Colonic mucosa (tissue), 4 donors: ENCODE measurements at regions not wholly inside any gene's neighbourhood (a gene's known extent, or its start where the extent isn't known, plus 50 kb on each side); places are given as distances from the start of the nearest gene placed in this dataset.

ENCODE experiments used
- DNase-seq: peaks from one replicate; pipeline ENCODE4 v3.0.0-alpha.2; 2020
- H3K27ac ChIP-seq: fragments of 200-600 bp; one replicate; pipeline ENCODE4 v1.8.0; 2021
- H3K27me3 ChIP-seq: fragments of 200-600 bp; one replicate; pipeline ENCODE4 v1.8.0; 2021
- H3K36me3 ChIP-seq: fragments of 200-600 bp; one replicate; pipeline ENCODE4 v1.8.0; 2021
- H3K4me1 ChIP-seq: fragments of 200-600 bp; one replicate; pipeline ENCODE4 v1.8.0; 2021; ENCODE audit warnings: mild to moderate bottlenecking
- H3K4me3 ChIP-seq: fragments of 200-600 bp; one replicate; pipeline ENCODE4 v1.8.0; 2021
- H3K9ac ChIP-seq, 2 donors: one replicate each; pipeline ENCODE4 v1.7.0; 2013; ENCODE audit warnings: control low read depth in 2 of 2, low read depth in 2 of 2, low read length in 2 of 2
- H3K9me3 ChIP-seq: fragments of 200-600 bp; one replicate; pipeline ENCODE4 v1.8.0; 2021
- CTCF ChIP-seq: fragments of 200-600 bp; IDR thresholded peaks from one replicate; pipeline ENCODE4 v1.8.0; 2022; ENCODE audit warnings: antibody characterized with exemption, mild to moderate bottlenecking
- intact Hi-C: fragments of 100-400 bp; cut with DNase I; formaldehyde crosslinking; loops from one replicate; pipeline ENCODE4 v1.14.1; 2022
- donor health status: healthy.
- donor health status: DM: no; HTN: no; CAD: no.
- donor health status: DM: no; HTN: no; CAD: no.

- no peak overlapping the region for H3K9ac ChIP-seq
- no peak overlapping the region for H3K27ac ChIP-seq
- no peaks in the 10 kb centered on the region for H3K36me3 ChIP-seq
- TF ChIP-seq CTCF = no peak
- no peaks in the 10 kb centered on the region for H3K9me3 ChIP-seq
- intact Hi-C loops = loop anchor here (10.0 kb wide), 1 partner anchor 446 kb away; no protein-coding TSS in a partner anchor
- no peaks in the 10 kb centered on the region for H3K27me3 ChIP-seq
- no peak overlapping the region for H3K4me3 ChIP-seq
- no peak for DNase-seq
- H3K4me1 ChIP-seq = no peaks in the 10 kb centered on the region
Observed at GRCh38 chr6:151679081-151679480, 128.4 kb upstream of the ESR1 start.

- no peak overlapping the region for H3K9ac ChIP-seq
- DNase-seq = no peak
- H3K27ac ChIP-seq = no peak overlapping the region
- H3K36me3 ChIP-seq = no peaks in the 10 kb centered on the region
- TF ChIP-seq CTCF = no peak
- H3K9me3 ChIP-seq = no peaks in the 10 kb centered on the region
- H3K27me3 ChIP-seq = no peaks in the 10 kb centered on the region
- intact Hi-C loops = loop anchor here (10.0 kb wide), 1 partner anchor 445 kb away; no protein-coding TSS in a partner anchor
- H3K4me3 ChIP-seq = no peak overlapping the region
- H3K4me1 ChIP-seq = no peaks in the 10 kb centered on the region
Observed at GRCh38 chr6:151679941-151680340, 127.5 kb upstream of the ESR1 start.

GRCh38 chr6:151680846-151681432, 126.5 kb upstream of the ESR1 start:
- Histone ChIP-seq H3K27ac (no peak overlapping the region), H3K36me3 (no peaks in the 10 kb centered on the region), H3K4me3 (no peak overlapping the region), H3K9me3 (no peaks in the 10 kb centered on the region), H3K9ac (no peak overlapping the region), H3K27me3 (no peaks in the 10 kb centered on the region), H3K4me1 (no peaks in the 10 kb centered on the region)
- no peak for DNase-seq
- TF ChIP-seq CTCF = no peak
- intact Hi-C loops = no loop called here

- Histone ChIP-seq H3K9ac (no peak overlapping the region), H3K4me1 (no peaks in the 10 kb centered on the region), H3K4me3 (no peak overlapping the region), H3K36me3 (no peaks in the 10 kb centered on the region), H3K9me3 (no peaks in the 10 kb centered on the region), H3K27ac (no peak overlapping the region), H3K27me3 (no peaks in the 10 kb centered on the region)
- no peak for TF ChIP-seq CTCF
- intact Hi-C loops = no loop called here
- no peak for DNase-seq
Observed at GRCh38 chr6:151681433-151682059, 125.9 kb upstream of the ESR1 start.

- Histone ChIP-seq H3K4me1 (no peaks in the 10 kb centered on the region), H3K4me3 (no peak overlapping the region), H3K9me3 (no peaks in the 10 kb centered on the region), H3K27me3 (no peaks in the 10 kb centered on the region), H3K9ac (no peak overlapping the region), H3K27ac (no peak overlapping the region), H3K36me3 (no peaks in the 10 kb centered on the region)
- intact Hi-C loops = no loop called here
- no peak for TF ChIP-seq CTCF
- no peak for DNase-seq
Observed at GRCh38 chr6:151682251-151682650, 125.2 kb upstream of the ESR1 start.
